Vagina (tissue), 2 donors: ENCODE measurements at regions not wholly inside any gene's neighbourhood (a gene's known extent, or its start where the extent isn't known, plus 50 kb on each side); places are given as distances from the start of the nearest gene placed in this dataset.

Experiments used
- POLR2AphosphoS5 ChIP-seq, 2 donors: sonication (generic); formaldehyde crosslinking; IDR thresholded peaks; one replicate each; pipeline ENCODE4 v1.9.0; 2017; ENCODE audit warnings: antibody characterized with exemption in 2 of 2, mild to moderate bottlenecking in 2 of 2, low read depth in 1 of 2; ENCODE audit not compliant: insufficient read depth in 1 of 2
- TF ChIP-seq, protein P1 (sequence below), 3 experiments: fragments of 450-650 bp in 2 of 3; fragments of 200-600 bp in 1 of 3; sonication (generic) in 1 of 3; IDR thresholded peaks; one replicate each; pipeline ENCODE4 v1.5.1; 2017 to 2019; ENCODE audit warnings: antibody characterized with exemption in 3 of 3, mild to moderate bottlenecking in 2 of 3, moderate library complexity in 2 of 3

- no peak for TF ChIP-seq POLR2AphosphoS5 (IDR thresholded peaks at IDR 0.05; ENCODE audit: insufficient read depth in 1 of 2, low read depth in 1 of 2)
- TF ChIP-seq, protein P1, sequence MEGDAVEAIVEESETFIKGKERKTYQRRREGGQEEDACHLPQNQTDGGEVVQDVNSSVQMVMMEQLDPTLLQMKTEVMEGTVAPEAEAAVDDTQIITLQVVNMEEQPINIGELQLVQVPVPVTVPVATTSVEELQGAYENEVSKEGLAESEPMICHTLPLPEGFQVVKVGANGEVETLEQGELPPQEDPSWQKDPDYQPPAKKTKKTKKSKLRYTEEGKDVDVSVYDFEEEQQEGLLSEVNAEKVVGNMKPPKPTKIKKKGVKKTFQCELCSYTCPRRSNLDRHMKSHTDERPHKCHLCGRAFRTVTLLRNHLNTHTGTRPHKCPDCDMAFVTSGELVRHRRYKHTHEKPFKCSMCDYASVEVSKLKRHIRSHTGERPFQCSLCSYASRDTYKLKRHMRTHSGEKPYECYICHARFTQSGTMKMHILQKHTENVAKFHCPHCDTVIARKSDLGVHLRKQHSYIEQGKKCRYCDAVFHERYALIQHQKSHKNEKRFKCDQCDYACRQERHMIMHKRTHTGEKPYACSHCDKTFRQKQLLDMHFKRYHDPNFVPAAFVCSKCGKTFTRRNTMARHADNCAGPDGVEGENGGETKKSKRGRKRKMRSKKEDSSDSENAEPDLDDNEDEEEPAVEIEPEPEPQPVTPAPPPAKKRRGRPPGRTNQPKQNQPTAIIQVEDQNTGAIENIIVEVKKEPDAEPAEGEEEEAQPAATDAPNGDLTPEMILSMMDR (IDR thresholded peaks at IDR 0.05) = no peak
These were observed 1343.6 kb upstream of the CITED2 start for GRCh38 chr6:140718021-140718420.
